ENCODE measurements at regions not wholly inside any gene's neighbourhood (a gene's known extent, or its start where the extent isn't known, plus 50 kb on each side); places are given as distances from the start of the nearest gene placed in this dataset.
"Not testable (repeated sequence)": the region's sequence is repeated elsewhere in the genome, so short reads cannot be mapped to it uniquely, and the experiment has no call there.

GRCh38 chr4:66017671-66018070 is 347.4 kb upstream of the EPHA5 start:
- no peak for ATAC-seq
- DNase-seq (ENCODE audit: low spot score): no peak
- intact Hi-C loops (cut with DNase I): no loop called here

- intact Hi-C loops (cut with DNase I): no loop called here
- ATAC-seq: no peak
These were observed 346.0 kb upstream of the EPHA5 start for GRCh38 chr4:66016240-66016639.

GRCh38 chr4:66014146-66014765 is 344.0 kb upstream of the EPHA5 start:
- intact Hi-C loops (cut with DNase I): no loop called here
- DNase-seq (ENCODE audit: low spot score) (no peak), ATAC-seq (no peak)

More at GRCh38 chr4:66016240-66016639, 346.0 kb upstream of the EPHA5 start:
- DNase-seq (ENCODE audit: low spot score): no peak

GRCh38 chr4:66000510-66001117 is 330.3 kb upstream of the EPHA5 start:
- no peak for DNase-seq (ENCODE audit: low spot score)
- ATAC-seq: no peak
- intact Hi-C loops (cut with DNase I): no loop called here

GRCh38 chr4:65999518-65999871 is 329.2 kb upstream of the EPHA5 start:
- intact Hi-C loops (cut with DNase I): no loop called here
- ATAC-seq (no peak), DNase-seq (ENCODE audit: low spot score) (no peak)

- ATAC-seq; DNase-seq (ENCODE audit: low spot score); intact Hi-C loops (cut with DNase I): not testable (repeated sequence)
These were observed 328.7 kb upstream of the EPHA5 start for GRCh38 chr4:65998807-65999517.

GRCh38 chr4:65983061-65983460 is 312.8 kb upstream of the EPHA5 start:
- ATAC-seq: peak; percentile 91
- intact Hi-C loops (cut with DNase I): no loop called here
- no peak for DNase-seq (ENCODE audit: low spot score)

GRCh38 chr4:65976287-65976686 is 306.0 kb upstream of the EPHA5 start:
- ATAC-seq: no peak
- DNase-seq (ENCODE audit: low spot score): no peak
- intact Hi-C loops (cut with DNase I): no loop called here

- ATAC-seq: no peak
- DNase-seq (ENCODE audit: low spot score): no peak
- intact Hi-C loops (cut with DNase I): no loop called here
These were observed 302.9 kb upstream of the EPHA5 start for GRCh38 chr4:65973186-65973585.

- no peak for DNase-seq (ENCODE audit: low spot score)
- no peak for ATAC-seq
- intact Hi-C loops (cut with DNase I): no loop called here
These were observed 301.4 kb upstream of the EPHA5 start for GRCh38 chr4:65971686-65972085.

- peak; percentile 71 for ATAC-seq
- DNase-seq (ENCODE audit: low spot score): no peak
- intact Hi-C loops (cut with DNase I): no loop called here
These were observed 298.7 kb upstream of the EPHA5 start for GRCh38 chr4:65968831-65969558.

- DNase-seq (ENCODE audit: low spot score): no peak
- intact Hi-C loops (cut with DNase I): no loop called here
- no peak for ATAC-seq
These were observed 290.5 kb upstream of the EPHA5 start for GRCh38 chr4:65960751-65961150.

- intact Hi-C loops (cut with DNase I): no loop called here
- DNase-seq (ENCODE audit: low spot score) (no peak), ATAC-seq (no peak)
These were observed 284.1 kb upstream of the EPHA5 start for GRCh38 chr4:65954416-65954815.

GRCh38 chr4:65951177-65951576 is 280.9 kb upstream of the EPHA5 start:
- DNase-seq (ENCODE audit: low spot score) (no peak), ATAC-seq (no peak)
- intact Hi-C loops (cut with DNase I): no loop called here

GRCh38 chr4:65943076-65943475 is 272.8 kb upstream of the EPHA5 start:
- DNase-seq (ENCODE audit: low spot score) (no peak), ATAC-seq (no peak)
- intact Hi-C loops (cut with DNase I): no loop called here

- intact Hi-C loops (cut with DNase I): no loop called here
- DNase-seq (ENCODE audit: low spot score): no peak
- no peak for ATAC-seq
These were observed 254.6 kb upstream of the EPHA5 start for GRCh38 chr4:65924843-65925242.

- intact Hi-C loops (cut with DNase I): no loop called here
- no peak for ATAC-seq
- no peak for DNase-seq (ENCODE audit: low spot score)
These were observed 253.3 kb upstream of the EPHA5 start for GRCh38 chr4:65923616-65924015.

GRCh38 chr4:65921180-65921579 is 250.9 kb upstream of the EPHA5 start:
- no peak for DNase-seq (ENCODE audit: low spot score)
- intact Hi-C loops (cut with DNase I): no loop called here
- ATAC-seq: no peak

- intact Hi-C loops (cut with DNase I): no loop called here
- ATAC-seq: no peak
- DNase-seq (ENCODE audit: low spot score): no peak
These were observed 248.6 kb upstream of the EPHA5 start for GRCh38 chr4:65918872-65919271.

- intact Hi-C loops (cut with DNase I): no loop called here
- no peak for ATAC-seq
These were observed 247.9 kb upstream of the EPHA5 start for GRCh38 chr4:65918212-65918611.

More at GRCh38 chr4:65918212-65918611, 247.9 kb upstream of the EPHA5 start:
- DNase-seq (ENCODE audit: low spot score): no peak

Measured in sciatic nerve (tissue), 2 donors.